HepG2 (cell line): ENCODE measurements at regions not wholly inside any gene's neighbourhood (a gene's known extent, or its start where the extent isn't known, plus 50 kb on each side); places are given as distances from the start of the nearest gene placed in this dataset.
A peak's percentile ranks its signal among the peaks of the same experiment; 100 is the strongest.
"Not testable (repeated sequence)": the region's sequence is repeated elsewhere in the genome, so short reads cannot be mapped to it uniquely, and the experiment has no call there.

Source experiments
- ATAC-seq: fragments of 200-7000 bp; cut with Tn5 transposase; 3 replicates; pipeline ENCODE4 v1.9.1; 2020; ENCODE audit warnings: mild to moderate bottlenecking, moderate library complexity
- BruUV-seq: library from RNA; stranded (reverse); fragments of 400-500 nt; replicated peaks from 2 replicates; lab custom pipeline; 2021; lab: Mats Ljungman, UMichigan
- CTCF ChIA-PET: fragments of 300-600 bp; formaldehyde crosslinking; extraction: SDS; loops from one replicate; lab custom pipeline; 2021; ENCODE audit warnings: low total read pairs, inconsistent platforms, low intra/inter-chr PET ratio; lab: Yijun Ruan, JAX
- POLR2A ChIA-PET: fragments of 350-600 bp; sonication (Branson Sonifier 250); formaldehyde crosslinking; loops from one replicate; lab custom pipeline; 2020; ENCODE audit warnings: antibody characterized with exemption, inconsistent platforms; lab: Yijun Ruan, JAX
- DNase-seq: peaks from one replicate; pipeline ENCODE4 v3.0.0-alpha.2; 2015; ENCODE audit warnings: low spot score
- FAIRE-seq: peaks from 3 replicates; lab custom pipeline; 2011; peaks lifted over from hg19 to GRCh38; lab: Jason Lieb, UNC
- H2AFZ ChIP-seq: one replicate; pipeline ENCODE4 v1.6.1; 2011; ENCODE audit warnings: low read length, inconsistent platforms
- H3K27ac ChIP-seq: fragments of 300-600 bp; 3 replicates; pipeline ENCODE4 v1.8.0; 2011; ENCODE audit warnings: mixed run types, mild to moderate bottlenecking, mixed read lengths, low read length, inconsistent platforms; ENCODE audit not compliant: insufficient read depth; ENCODE audit errors: extremely low read length
- H3K27me3 ChIP-seq, 2 experiments: fragments of 200-600 bp in 1 of 2; 2 replicates in 1 of 2; 3 replicates in 1 of 2; pipeline versions ENCODE4 v1.6.0 to v1.8.0; 2011; ENCODE audit warnings: low read length in 2 of 2, mild to moderate bottlenecking in 2 of 2, moderate library complexity in 2 of 2, inconsistent platforms in 1 of 2; ENCODE audit not compliant: insufficient read depth in 2 of 2, control insufficient read depth in 1 of 2
- H3K36me3 ChIP-seq, 2 experiments: fragments of 200-600 bp in 1 of 2; replicated peaks in 1 of 2; 2 replicates in 1 of 2; 3 replicates in 1 of 2; pipeline versions ENCODE4 v1.5.1 to v1.8.0; 2011; ENCODE audit warnings: low read length in 2 of 2, inconsistent platforms in 1 of 2; ENCODE audit not compliant: insufficient read depth in 2 of 2, control insufficient read depth in 1 of 2
- H3K4me1 ChIP-seq: 2 replicates; pipeline ENCODE4 v1.5.1; 2012; ENCODE audit warnings: low read length, inconsistent platforms; ENCODE audit not compliant: insufficient read depth
- H3K4me2 ChIP-seq: 2 replicates; pipeline ENCODE4 v1.6.0; 2011; ENCODE audit warnings: low read depth, low read length, inconsistent platforms
- H3K4me3 ChIP-seq, 3 experiments: fragments of 200-600 bp in 1 of 3; sonication (generic), shearing (Covaris generic) in 1 of 3; replicated peaks in 1 of 3; 2 replicates each; pipeline ENCODE4 v1.5.1; 2011 to 2016; ENCODE audit warnings: low read length in 3 of 3, inconsistent platforms in 2 of 3, low read depth in 2 of 3, mild to moderate bottlenecking in 2 of 3, control low read depth in 1 of 3, mixed read lengths in 1 of 3; ENCODE audit not compliant: insufficient read depth in 1 of 3
- H3K79me2 ChIP-seq: one replicate; pipeline ENCODE4 v1.6.1; 2011; ENCODE audit warnings: low read length, inconsistent platforms; ENCODE audit not compliant: insufficient read depth
- H3K9ac ChIP-seq: 2 replicates; pipeline ENCODE4 v1.6.0; 2011; ENCODE audit warnings: mild to moderate bottlenecking, low read depth, low read length, inconsistent platforms; ENCODE audit not compliant: insufficient read depth
- H3K9me3 ChIP-seq: 2 replicates; pipeline ENCODE4 v1.5.1; 2012; ENCODE audit warnings: mild to moderate bottlenecking, low read length
- H4K20me1 ChIP-seq: 2 replicates; pipeline ENCODE4 v1.6.0; 2011; ENCODE audit warnings: inconsistent platforms, mild to moderate bottlenecking, low read length, moderate library complexity; ENCODE audit not compliant: insufficient read depth
- ARID5B ChIP-seq: IDR thresholded peaks from 2 replicates; pipeline ENCODE4 v1.4.0; 2020; ENCODE audit warnings: mild to moderate bottlenecking, missing genetic modification reagents
- FOXA1 ChIP-seq, 2 experiments: fragments of 450-650 bp in 1 of 2; sonication (generic) in 1 of 2; formaldehyde crosslinking in 1 of 2; IDR thresholded peaks; 2 replicates each; pipeline versions ENCODE4 v1.4.0 to v1.6.1; 2016 to 2020; ENCODE audit warnings: missing genetic modification reagents in 1 of 2
- NR2F6 ChIP-seq, 2 experiments: IDR thresholded peaks; 2 replicates each; pipeline ENCODE4 v1.6.1; 2016; ENCODE audit warnings: antibody characterized with exemption in 1 of 2, mild to moderate bottlenecking in 1 of 2
- ZNF281 ChIP-seq: sonication (generic); formaldehyde crosslinking; IDR thresholded peaks from 2 replicates; pipeline ENCODE4 v1.4.0; 2020; ENCODE audit warnings: missing genetic modification reagents, borderline replicate concordance
- WGBS: methylation state at CpG from one replicate; pipeline ENCODE4 v1.1.6; 2017; ENCODE audit warnings: low lambda C conversion rate; 5-methylcytosine and 5-hydroxymethylcytosine counted together
- in situ Hi-C: cut with HindIII; loops from 2 replicates; pipeline ENCODE4 v1.10.0; 2017; ENCODE audit warnings: low pct_unique_long_range_greater_than_20kb; ENCODE audit not compliant: extremely low pct_ligation_motif_present
- intact Hi-C: fragments of 100-400 bp; cut with micrococcal nuclease; formaldehyde crosslinking; loops from one replicate; pipeline ENCODE4 v1.10.0; 2022; ENCODE audit not compliant: unreplicated experiment

GRCh38 chr14:45551240-45551820, 298.3 kb upstream of the MIS18BP1 start:
- H4K20me1 ChIP-seq; intact Hi-C loops; H3K27me3 ChIP-seq; H3K79me2 ChIP-seq; H3K4me1 ChIP-seq; FAIRE-seq; in situ Hi-C loops; H2AFZ ChIP-seq; BruUV-seq; POLR2A ChIA-PET; DNase-seq; ATAC-seq; H3K36me3 ChIP-seq; H3K9ac ChIP-seq; CTCF ChIA-PET; H3K9me3 ChIP-seq; H3K27ac ChIP-seq; TF ChIP-seq FOXA1 (IDR thresholded peaks at IDR 0.05); NR2F6 (CRISPR knock-in tag; IDR thresholded peaks at IDR 0.05): not testable (repeated sequence)
- H3K4me2 ChIP-seq = peak overlapping the region; percentile 23; the same call in 1 of the 2 replicates
- H3K4me3 ChIP-seq = peak overlapping the region in 1 of 3 experiments; percentile 31; a peak in 2 of 6 replicates
- peak; percentile 65 for TF ChIP-seq FOXA1 (CRISPR knock-in tag; IDR thresholded peaks at IDR 0.05)
- TF ChIP-seq NR2F6 (IDR thresholded peaks at IDR 0.05) = 0 out of 2 replicates have a peak, but pooled peaks have one; percentile 10
- peak; percentile 36; the same call in 1 of the 2 replicates for TF ChIP-seq ARID5B (CRISPR knock-in tag)
- TF ChIP-seq ZNF281 (CRISPR knock-in tag) = peak; percentile 78
- 1% methylated on average over 14 of the region's 16 CpGs for WGBS
